ENCODE measurements at regions not wholly inside any gene's neighbourhood (a gene's known extent, or its start where the extent isn't known, plus 50 kb on each side); places are given as distances from the start of the nearest gene placed in this dataset.

- no peaks in the 10 kb centered on the region for H3K9me3 ChIP-seq
- no peaks in the 10 kb centered on the region for H3K36me3 ChIP-seq
- TF ChIP-seq POLR2AphosphoS5 (IDR thresholded peaks at IDR 0.05; ENCODE audit: insufficient read depth in 1 of 2, low read depth in 1 of 2) (no peak), POLR2A (IDR thresholded peaks at IDR 0.05) (no peak)
- TF ChIP-seq, protein P1, sequence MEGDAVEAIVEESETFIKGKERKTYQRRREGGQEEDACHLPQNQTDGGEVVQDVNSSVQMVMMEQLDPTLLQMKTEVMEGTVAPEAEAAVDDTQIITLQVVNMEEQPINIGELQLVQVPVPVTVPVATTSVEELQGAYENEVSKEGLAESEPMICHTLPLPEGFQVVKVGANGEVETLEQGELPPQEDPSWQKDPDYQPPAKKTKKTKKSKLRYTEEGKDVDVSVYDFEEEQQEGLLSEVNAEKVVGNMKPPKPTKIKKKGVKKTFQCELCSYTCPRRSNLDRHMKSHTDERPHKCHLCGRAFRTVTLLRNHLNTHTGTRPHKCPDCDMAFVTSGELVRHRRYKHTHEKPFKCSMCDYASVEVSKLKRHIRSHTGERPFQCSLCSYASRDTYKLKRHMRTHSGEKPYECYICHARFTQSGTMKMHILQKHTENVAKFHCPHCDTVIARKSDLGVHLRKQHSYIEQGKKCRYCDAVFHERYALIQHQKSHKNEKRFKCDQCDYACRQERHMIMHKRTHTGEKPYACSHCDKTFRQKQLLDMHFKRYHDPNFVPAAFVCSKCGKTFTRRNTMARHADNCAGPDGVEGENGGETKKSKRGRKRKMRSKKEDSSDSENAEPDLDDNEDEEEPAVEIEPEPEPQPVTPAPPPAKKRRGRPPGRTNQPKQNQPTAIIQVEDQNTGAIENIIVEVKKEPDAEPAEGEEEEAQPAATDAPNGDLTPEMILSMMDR (IDR thresholded peaks at IDR 0.05): no peak
- intact Hi-C loops (cut with DNase I): no loop called here
- H3K4me3 ChIP-seq: no peak overlapping the region
- H3K4me1 ChIP-seq: no peaks in the 10 kb centered on the region
- H3K27me3 ChIP-seq: no peaks in the 10 kb centered on the region
- H3K27ac ChIP-seq: no peak overlapping the region
- DNase-seq (ENCODE audit: extremely low spot score in 2 of 2): no peak
Measured at GRCh38 chr2:163808406-163808805, 72.6 kb upstream of the FIGN start.

DNA sequence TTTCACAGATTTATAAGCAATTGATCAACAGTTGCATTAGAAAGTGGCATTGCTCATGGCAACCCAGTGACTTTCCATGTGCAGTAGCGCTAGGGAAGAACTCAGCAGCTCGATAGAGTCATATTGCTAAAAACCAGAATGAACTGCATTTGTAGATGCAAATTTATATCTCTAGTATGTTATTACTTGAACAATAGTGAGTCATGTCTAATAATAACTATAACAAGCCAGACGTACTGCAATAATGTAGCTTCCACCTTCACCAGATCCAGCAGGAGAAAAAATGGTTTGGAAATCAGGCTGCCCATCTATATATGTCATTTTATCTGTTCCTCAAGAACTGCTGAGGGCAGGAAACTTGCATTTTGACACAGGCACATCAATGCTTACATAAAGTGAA, 66.5 kb upstream of the FIGN start:
- Histone ChIP-seq H3K27ac (no peak overlapping the region), H3K27me3 (no peaks in the 10 kb centered on the region), H3K9me3 (no peaks in the 10 kb centered on the region), H3K4me3 (no peak overlapping the region), H3K4me1 (no peaks in the 10 kb centered on the region), H3K36me3 (no peaks in the 10 kb centered on the region)
- TF ChIP-seq POLR2AphosphoS5 (IDR thresholded peaks at IDR 0.05; ENCODE audit: insufficient read depth in 1 of 2, low read depth in 1 of 2) (no peak), POLR2A (IDR thresholded peaks at IDR 0.05) (no peak)
- TF ChIP-seq, protein P1 (IDR thresholded peaks at IDR 0.05): no peak
- intact Hi-C loops (cut with DNase I): no loop called here
- no peak for DNase-seq (ENCODE audit: extremely low spot score in 2 of 2)

DNA sequence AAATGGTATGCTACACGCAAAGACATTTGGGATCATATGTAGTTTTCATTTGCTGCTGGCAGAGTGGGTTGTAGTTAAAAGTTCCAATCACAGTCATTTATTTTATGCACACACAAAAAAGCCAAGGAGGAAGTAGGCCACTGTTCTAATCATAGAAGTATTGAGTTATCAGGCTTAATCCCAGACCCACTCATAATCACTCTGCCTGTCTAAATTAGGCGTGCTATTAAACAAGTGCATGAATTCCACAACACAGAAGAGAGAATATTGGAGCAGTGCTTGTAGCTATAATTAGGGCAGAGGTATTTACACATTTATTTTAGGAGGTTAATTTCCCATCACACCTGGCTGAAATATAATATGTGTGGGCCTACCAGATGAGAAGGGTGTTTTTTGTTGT, 65.7 kb upstream of the FIGN start:
- Histone ChIP-seq H3K27ac (no peak overlapping the region), H3K4me1 (no peaks in the 10 kb centered on the region), H3K27me3 (no peaks in the 10 kb centered on the region), H3K36me3 (no peaks in the 10 kb centered on the region), H3K4me3 (no peak overlapping the region), H3K9me3 (no peaks in the 10 kb centered on the region)
- DNase-seq (ENCODE audit: extremely low spot score in 2 of 2): no peak
- intact Hi-C loops (cut with DNase I): no loop called here
- TF ChIP-seq POLR2A (IDR thresholded peaks at IDR 0.05): no peak
- no peak for TF ChIP-seq POLR2AphosphoS5 (IDR thresholded peaks at IDR 0.05; ENCODE audit: insufficient read depth in 1 of 2, low read depth in 1 of 2)
- TF ChIP-seq, protein P1 (IDR thresholded peaks at IDR 0.05): no peak

GRCh38 chr2:163800951-163801381, 65.2 kb upstream of the FIGN start:
- H3K36me3 ChIP-seq: no peaks in the 10 kb centered on the region

DNA sequence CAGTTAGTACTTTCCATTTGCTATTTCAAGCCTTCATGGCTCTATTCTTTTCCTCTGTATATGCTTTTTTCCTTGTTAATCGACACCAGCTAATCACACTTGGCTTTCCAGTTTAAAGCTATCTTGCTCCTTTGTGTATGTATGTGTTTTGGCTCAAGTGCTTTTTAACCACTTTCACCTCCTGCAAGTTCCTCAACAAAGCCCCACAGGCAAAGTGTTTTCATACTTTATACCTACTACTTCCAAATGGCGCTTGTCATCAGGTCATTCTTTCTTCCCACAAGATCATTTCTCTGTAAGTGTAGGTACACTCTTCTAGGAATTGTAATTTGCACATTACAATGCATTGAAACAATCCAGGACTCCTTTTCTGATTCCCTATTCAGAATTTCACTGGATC, 64.0 kb upstream of the FIGN start:
- DNase-seq (ENCODE audit: extremely low spot score in 2 of 2): no peak
- intact Hi-C loops (cut with DNase I): no loop called here
- TF ChIP-seq, protein P1 (IDR thresholded peaks at IDR 0.05): no peak
- TF ChIP-seq POLR2A (IDR thresholded peaks at IDR 0.05) (no peak), POLR2AphosphoS5 (IDR thresholded peaks at IDR 0.05; ENCODE audit: insufficient read depth in 1 of 2, low read depth in 1 of 2) (no peak)
- no peaks in the 10 kb centered on the region for H3K36me3 ChIP-seq
- no peak overlapping the region for H3K27ac ChIP-seq
- no peaks in the 10 kb centered on the region for H3K9me3 ChIP-seq
- H3K4me1 ChIP-seq: no peaks in the 10 kb centered on the region
- no peaks in the 10 kb centered on the region for H3K27me3 ChIP-seq
- H3K4me3 ChIP-seq: no peak overlapping the region

More at GRCh38 chr2:163800951-163801381, 65.2 kb upstream of the FIGN start:
- no peaks in the 10 kb centered on the region for H3K27me3 ChIP-seq
- intact Hi-C loops (cut with DNase I): no loop called here
- H3K9me3 ChIP-seq: no peaks in the 10 kb centered on the region
- H3K4me3 ChIP-seq: no peak overlapping the region
- no peak overlapping the region for H3K27ac ChIP-seq
- TF ChIP-seq POLR2AphosphoS5 (IDR thresholded peaks at IDR 0.05; ENCODE audit: insufficient read depth in 1 of 2, low read depth in 1 of 2) (no peak), POLR2A (IDR thresholded peaks at IDR 0.05) (no peak)
- TF ChIP-seq, protein P1 (IDR thresholded peaks at IDR 0.05): no peak
- DNase-seq (ENCODE audit: extremely low spot score in 2 of 2): no peak
- H3K4me1 ChIP-seq: no peaks in the 10 kb centered on the region

All from vagina (tissue), 2 donors.